H9 (cell line): ENCODE measurements at regions not wholly inside any gene's neighbourhood (a gene's known extent, or its start where the extent isn't known, plus 50 kb on each side); places are given as distances from the start of the nearest gene placed in this dataset.

Source experiments
- DNase-seq: peaks from one replicate; pipeline ENCODE4 v3.0.0-alpha.2; 2017
- H2AFZ ChIP-seq: one replicate; pipeline ENCODE4 v1.6.1; 2013; ENCODE audit warnings: mild to moderate bottlenecking, low read length, control low read depth, moderate library complexity
- H2AK5ac ChIP-seq: 2 replicates; pipeline ENCODE4 v1.6.1; 2013; ENCODE audit warnings: low read length, control low read depth, mixed read lengths; ENCODE audit not compliant: insufficient read length
- H2BK120ac ChIP-seq: one replicate; pipeline ENCODE4 v1.6.1; 2013; ENCODE audit warnings: low read depth, mild to moderate bottlenecking, low read length, control low read depth, inconsistent platforms; ENCODE audit not compliant: poor library complexity, severe bottlenecking
- H2BK12ac ChIP-seq: 2 replicates; pipeline ENCODE4 v1.6.1; 2013; ENCODE audit warnings: low read length, control low read depth, mixed read lengths, low read depth; ENCODE audit not compliant: insufficient read length
- H2BK15ac ChIP-seq: 2 replicates; pipeline ENCODE4 v1.6.1; 2013; ENCODE audit warnings: low read depth, low read length, control low read depth
- H2BK20ac ChIP-seq: one replicate; pipeline ENCODE4 v1.6.1; 2013; ENCODE audit warnings: low read depth, mild to moderate bottlenecking, low read length, control low read depth, inconsistent platforms; ENCODE audit not compliant: poor library complexity, severe bottlenecking
- H2BK5ac ChIP-seq: 2 replicates; pipeline ENCODE4 v1.6.1; 2013; ENCODE audit warnings: low read length, control low read depth, mixed read lengths; ENCODE audit not compliant: insufficient read length
- H3K14ac ChIP-seq: 2 replicates; pipeline ENCODE4 v1.6.1; 2013; ENCODE audit warnings: low read length, control low read depth; ENCODE audit not compliant: insufficient read depth
- H3K18ac ChIP-seq: 2 replicates; pipeline ENCODE4 v1.6.1; 2013; ENCODE audit warnings: low read depth, mild to moderate bottlenecking, mixed read lengths, low read length, control low read depth; ENCODE audit not compliant: insufficient read length
- H3K23ac ChIP-seq: 2 replicates; pipeline ENCODE4 v1.6.1; 2013; ENCODE audit warnings: low read length, control low read depth, mixed read lengths, low read depth; ENCODE audit not compliant: insufficient read length
- H3K23me2 ChIP-seq: 2 replicates; pipeline ENCODE4 v1.6.1; 2013; ENCODE audit warnings: low read depth, mild to moderate bottlenecking, mixed read lengths, low read length, control low read depth; ENCODE audit not compliant: insufficient read length, poor library complexity, severe bottlenecking
- H3K27ac ChIP-seq: 2 replicates; pipeline ENCODE4 v1.5.1; 2013; ENCODE audit warnings: low read length, control low read depth, mixed read lengths, low read depth; ENCODE audit not compliant: insufficient read length
- H3K27me3 ChIP-seq: 2 replicates; pipeline ENCODE4 v1.6.1; 2013; ENCODE audit warnings: low read length, control low read depth, inconsistent platforms; ENCODE audit not compliant: insufficient read depth
- H3K4ac ChIP-seq: 2 replicates; pipeline ENCODE4 v1.6.1; 2013; ENCODE audit warnings: low read depth, mild to moderate bottlenecking, control low read depth, inconsistent platforms, low read length, moderate library complexity
- H3K4me1 ChIP-seq: 2 replicates; pipeline ENCODE4 v1.6.1; 2013; ENCODE audit warnings: low read length, control low read depth, inconsistent platforms; ENCODE audit not compliant: insufficient read depth
- H3K4me2 ChIP-seq: 2 replicates; pipeline ENCODE4 v1.6.1; 2013; ENCODE audit warnings: low read length, control low read depth, mixed read lengths; ENCODE audit not compliant: insufficient read length, insufficient read depth
- H3K56ac ChIP-seq: 2 replicates; pipeline ENCODE4 v1.6.1; 2013; ENCODE audit warnings: low read depth, mild to moderate bottlenecking, mixed read lengths, low read length, control low read depth; ENCODE audit not compliant: insufficient read length
- H3K79me1 ChIP-seq: 2 replicates; pipeline ENCODE4 v1.6.1; 2013; ENCODE audit warnings: low read depth, mild to moderate bottlenecking, moderate library complexity, low read length, control low read depth, inconsistent platforms; ENCODE audit not compliant: insufficient read depth, poor library complexity, severe bottlenecking
- H3K79me2 ChIP-seq: 2 replicates; pipeline ENCODE4 v1.6.1; 2013; ENCODE audit warnings: low read length, control low read depth, inconsistent platforms; ENCODE audit not compliant: insufficient read depth
- H3K9ac ChIP-seq: 2 replicates; pipeline ENCODE4 v1.6.1; 2013; ENCODE audit warnings: low read length, control low read depth, mixed read lengths; ENCODE audit not compliant: insufficient read length; ENCODE audit errors: extremely low read depth
- H3K9me3 ChIP-seq: one replicate; pipeline ENCODE4 v1.6.1; 2013; ENCODE audit warnings: low read depth, low read length, inconsistent platforms; ENCODE audit not compliant: control insufficient read depth
- H3T11ph ChIP-seq: one replicate; pipeline ENCODE4 v1.6.1; 2013; ENCODE audit warnings: mild to moderate bottlenecking, low read length, control low read depth, inconsistent platforms
- H4K20me1 ChIP-seq: one replicate; pipeline ENCODE4 v1.6.1; 2013; ENCODE audit not compliant: control insufficient read depth, insufficient read length, insufficient read depth
- H4K5ac ChIP-seq: 2 replicates; pipeline ENCODE4 v1.6.1; 2013; ENCODE audit warnings: low read depth, mild to moderate bottlenecking, mixed read lengths, low read length, control low read depth; ENCODE audit not compliant: insufficient read length
- H4K8ac ChIP-seq: replicated peaks from 2 replicates; pipeline ENCODE4 v1.6.1; 2013; ENCODE audit warnings: low read length, control low read depth, mixed read lengths, low read depth; ENCODE audit not compliant: insufficient read length
- H4K91ac ChIP-seq: 2 replicates; pipeline ENCODE4 v1.6.1; 2013; ENCODE audit warnings: low read depth, mild to moderate bottlenecking, moderate library complexity, mixed read lengths, low read length, control low read depth; ENCODE audit not compliant: insufficient read length
- H3K27ac Mint-ChIP-seq, 3 experiments: 2 replicates in 2 of 3; 3 replicates in 1 of 3; pipeline ENCODE4 v1.8.0; 2020 to 2021; ENCODE audit warnings: mixed read lengths in 3 of 3, mild to moderate bottlenecking in 1 of 3, moderate library complexity in 1 of 3
- H3K27me3 Mint-ChIP-seq: 2 replicates; pipeline ENCODE4 v1.8.0; 2021; ENCODE audit warnings: low read depth, mild to moderate bottlenecking, moderate library complexity, mixed read lengths
- H3K36me3 Mint-ChIP-seq, 3 experiments: 2 replicates in 2 of 3; 3 replicates in 1 of 3; pipeline ENCODE4 v1.8.0; 2020 to 2021; ENCODE audit warnings: low read depth in 3 of 3, mixed read lengths in 3 of 3; ENCODE audit not compliant: insufficient read depth in 1 of 3
- H3K4me1 Mint-ChIP-seq, 2 experiments: 2 replicates each; pipeline ENCODE4 v1.8.0; 2020; ENCODE audit warnings: mixed read lengths in 2 of 2
- H3K4me3 Mint-ChIP-seq, 2 experiments: 2 replicates in 1 of 2; 3 replicates in 1 of 2; pipeline ENCODE4 v1.8.0; 2020 to 2021; ENCODE audit warnings: mild to moderate bottlenecking in 2 of 2, mixed read lengths in 2 of 2, moderate library complexity in 1 of 2
- H3K9me3 Mint-ChIP-seq, 2 experiments: 2 replicates in 1 of 2; 3 replicates in 1 of 2; pipeline ENCODE4 v1.8.0; 2020; ENCODE audit warnings: mild to moderate bottlenecking in 2 of 2, mixed read lengths in 2 of 2, moderate library complexity in 1 of 2
- WGBS: extraction: QIAGEN DNeasy Blood & Tissue Kit; methylation state at CpG from one replicate; pipeline ENCODE4 v1.1.7; 2013; ENCODE audit warnings: missing lambda C conversion rate, low lambda C conversion rate, mixed read lengths; ENCODE audit not compliant: insufficient read length; ENCODE audit errors: extremely low coverage; 5-methylcytosine and 5-hydroxymethylcytosine counted together
- TF ChIP-seq, protein P1 (sequence below): fragments of 200-600 bp; sonication (generic); conservative IDR thresholded peaks from 3 replicates; pipeline ENCODE4 v1.8.0; 2021; ENCODE audit warnings: antibody characterized with exemption, mild to moderate bottlenecking

- Histone ChIP-seq H3K27ac (no peak overlapping the region), H3K4me1 (no peaks in the 10 kb centered on the region), H2BK120ac (no peak overlapping the region), H3K27me3 (no peaks in the 10 kb centered on the region), H2BK12ac (no peak overlapping the region), H3K23me2 (no peaks in the 10 kb centered on the region), H2AFZ (no peak overlapping the region), H3K14ac (no peak overlapping the region), H3K9me3 (no peaks in the 10 kb centered on the region), H3K18ac (no peak overlapping the region), H3K79me2 (no peaks in the 10 kb centered on the region), H4K20me1 (no peaks in the 10 kb centered on the region), H3K79me1 (no peaks in the 10 kb centered on the region), H2BK5ac (no peak overlapping the region), H3K4me2 (no peak overlapping the region), H3K23ac (no peak overlapping the region), H2AK5ac (no peak overlapping the region), H4K5ac (no peak overlapping the region), H3K4ac (no peak overlapping the region), H4K91ac (no peak overlapping the region), H2BK20ac (no peak overlapping the region), H3K56ac (no peak overlapping the region), H3T11ph (no peak overlapping the region), H4K8ac (no peak overlapping the region), H2BK15ac (no peak overlapping the region), H3K9ac (no peak overlapping the region)
- DNase-seq = no peak
- no peak overlapping the region for H3K27ac Mint-ChIP-seq
- H3K4me3 Mint-ChIP-seq = no peak overlapping the region
- no peaks in the 10 kb centered on the region for H3K27me3 Mint-ChIP-seq
- no peaks in the 10 kb centered on the region; a peak in 1 of 7 replicates for H3K36me3 Mint-ChIP-seq
- H3K9me3 Mint-ChIP-seq = no peaks in the 10 kb centered on the region
- H3K4me1 Mint-ChIP-seq = no peaks in the 10 kb centered on the region
- TF ChIP-seq, protein P1, sequence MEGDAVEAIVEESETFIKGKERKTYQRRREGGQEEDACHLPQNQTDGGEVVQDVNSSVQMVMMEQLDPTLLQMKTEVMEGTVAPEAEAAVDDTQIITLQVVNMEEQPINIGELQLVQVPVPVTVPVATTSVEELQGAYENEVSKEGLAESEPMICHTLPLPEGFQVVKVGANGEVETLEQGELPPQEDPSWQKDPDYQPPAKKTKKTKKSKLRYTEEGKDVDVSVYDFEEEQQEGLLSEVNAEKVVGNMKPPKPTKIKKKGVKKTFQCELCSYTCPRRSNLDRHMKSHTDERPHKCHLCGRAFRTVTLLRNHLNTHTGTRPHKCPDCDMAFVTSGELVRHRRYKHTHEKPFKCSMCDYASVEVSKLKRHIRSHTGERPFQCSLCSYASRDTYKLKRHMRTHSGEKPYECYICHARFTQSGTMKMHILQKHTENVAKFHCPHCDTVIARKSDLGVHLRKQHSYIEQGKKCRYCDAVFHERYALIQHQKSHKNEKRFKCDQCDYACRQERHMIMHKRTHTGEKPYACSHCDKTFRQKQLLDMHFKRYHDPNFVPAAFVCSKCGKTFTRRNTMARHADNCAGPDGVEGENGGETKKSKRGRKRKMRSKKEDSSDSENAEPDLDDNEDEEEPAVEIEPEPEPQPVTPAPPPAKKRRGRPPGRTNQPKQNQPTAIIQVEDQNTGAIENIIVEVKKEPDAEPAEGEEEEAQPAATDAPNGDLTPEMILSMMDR = no peak
- no CpG with 5 or more reads among the region's 1 CpG for WGBS
These were observed 472.2 kb upstream of the TENM3 start for GRCh38 chr4:181770971-181771370.
